Neural cell (in vitro differentiated cells): ENCODE measurements at regions not wholly inside any gene's neighbourhood (a gene's known extent, or its start where the extent isn't known, plus 50 kb on each side); places are given as distances from the start of the nearest gene placed in this dataset.

Experiments
- H2AFZ ChIP-seq: fragments of 200-600, 300-800 bp; sonication (generic), shearing (Covaris generic); 2 replicates; pipeline ENCODE4 v1.6.0; 2014; ENCODE audit warnings: low read depth, mild to moderate bottlenecking, antibody characterized with exemption, low read length, moderate library complexity
- H3F3A ChIP-seq: fragments of 200-600 bp; shearing (Covaris generic); 2 replicates; pipeline ENCODE4 v1.6.1; 2016; ENCODE audit warnings: mild to moderate bottlenecking, moderate library complexity, mixed read lengths, antibody characterized with exemption, low read length; ENCODE audit not compliant: insufficient read depth, poor library complexity, severe bottlenecking
- H3K27ac ChIP-seq: fragments of 200-600, 300-800 bp; sonication (generic), shearing (Covaris generic); 2 replicates; pipeline ENCODE4 v1.5.1; 2014; ENCODE audit warnings: mild to moderate bottlenecking, low read length, moderate library complexity
- H3K27me3 ChIP-seq: fragments of 300-800, 200-600 bp; sonication (generic), shearing (Covaris generic); 2 replicates; pipeline ENCODE4 v1.6.0; 2014; ENCODE audit warnings: mild to moderate bottlenecking, low read depth, low read length, moderate library complexity; ENCODE audit not compliant: insufficient read depth
- H3K36me3 ChIP-seq: fragments of 300-800, 200-600 bp; sonication (generic), shearing (Covaris generic); 2 replicates; pipeline ENCODE4 v1.5.1; 2014; ENCODE audit warnings: mild to moderate bottlenecking, antibody characterized with exemption, low read length, moderate library complexity; ENCODE audit not compliant: insufficient read depth
- H3K4me2 ChIP-seq: fragments of 300-800, 200-600 bp; sonication (generic), shearing (Covaris generic); 2 replicates; pipeline ENCODE4 v1.6.0; 2014; ENCODE audit warnings: mild to moderate bottlenecking, low read length
- H3K4me3 ChIP-seq: fragments of 300-800, 200-600 bp; sonication (generic), shearing (Covaris generic); 2 replicates; pipeline ENCODE4 v1.5.1; 2014; ENCODE audit warnings: mild to moderate bottlenecking, low read length, moderate library complexity
- H3K79me2 ChIP-seq: fragments of 200-600 bp; shearing (Covaris generic); replicated peaks from 2 replicates; pipeline ENCODE4 v1.6.0; 2014; ENCODE audit warnings: mild to moderate bottlenecking, low read length, moderate library complexity; ENCODE audit not compliant: insufficient read depth
- H3K9ac ChIP-seq: fragments of 300-800, 200-600 bp; sonication (generic), shearing (Covaris generic); 2 replicates; pipeline ENCODE4 v1.6.1; 2016; ENCODE audit warnings: mild to moderate bottlenecking, low read length, mixed read lengths
- H3K9me2 ChIP-seq: fragments of 200-600 bp; shearing (Covaris generic); 2 replicates; pipeline ENCODE4 v1.6.1; 2016; ENCODE audit warnings: mild to moderate bottlenecking, low read length, mixed read lengths; ENCODE audit not compliant: insufficient read depth
- H3K9me3 ChIP-seq: fragments of 200-600, 300-800 bp; sonication (generic), shearing (Covaris generic); 2 replicates; pipeline ENCODE4 v1.6.1; 2016; ENCODE audit warnings: mild to moderate bottlenecking, mixed run types, low read length, moderate library complexity, mixed read lengths
- H4K20me1 ChIP-seq: fragments of 200-600 bp; shearing (Covaris generic); 2 replicates; pipeline ENCODE4 v1.6.1; 2016; ENCODE audit warnings: mild to moderate bottlenecking, mixed run types; ENCODE audit not compliant: insufficient read depth
- EP300 ChIP-seq: fragments of 450-650 bp; conservative IDR thresholded peaks from 2 replicates; pipeline ENCODE4 v1.6.1; 2014; ENCODE audit warnings: antibody characterized with exemption, mild to moderate bottlenecking, moderate library complexity; ENCODE audit not compliant: poor library complexity, severe bottlenecking
- EZH2 ChIP-seq: fragments of 200-600, 300-800 bp; shearing (Covaris generic), sonication (generic); IDR thresholded peaks from 2 replicates; pipeline ENCODE4 v1.6.1; 2014; ENCODE audit warnings: antibody characterized with exemption, low read length, borderline replicate concordance, mild to moderate bottlenecking; ENCODE audit not compliant: insufficient read depth, poor library complexity, severe bottlenecking
- MXI1 ChIP-seq: fragments of 450-650 bp; conservative IDR thresholded peaks from 2 replicates; pipeline ENCODE4 v1.6.1; 2014; ENCODE audit warnings: antibody characterized with exemption, mild to moderate bottlenecking; ENCODE audit not compliant: poor library complexity, severe bottlenecking
- POLR2AphosphoS5 ChIP-seq: IDR thresholded peaks from 2 replicates; pipeline ENCODE4 v1.6.1; 2012
- RAD21 ChIP-seq: fragments of 450-650 bp; conservative IDR thresholded peaks from 2 replicates; pipeline ENCODE4 v1.6.1; 2014; ENCODE audit warnings: antibody characterized with exemption, mild to moderate bottlenecking, moderate library complexity
- REST ChIP-seq: IDR thresholded peaks from 2 replicates; pipeline ENCODE4 v1.6.1; 2012; ENCODE audit warnings: borderline replicate concordance
- SMC3 ChIP-seq: fragments of 450-650 bp; conservative IDR thresholded peaks from 2 replicates; pipeline ENCODE4 v1.6.1; 2014; ENCODE audit warnings: antibody characterized with exemption, mild to moderate bottlenecking, moderate library complexity; ENCODE audit not compliant: poor library complexity
- TAF1 ChIP-seq: IDR thresholded peaks from 2 replicates; pipeline ENCODE4 v1.6.1; 2012; ENCODE audit warnings: low read depth
- TF ChIP-seq, protein P1 (sequence below): fragments of 450-650 bp; IDR thresholded peaks from 2 replicates; pipeline ENCODE4 v1.5.1; 2014; ENCODE audit warnings: antibody characterized with exemption, mild to moderate bottlenecking, moderate library complexity; ENCODE audit not compliant: poor library complexity, severe bottlenecking

GRCh38 chr20:39825950-39826349 is 863.1 kb downstream of the MAFB start:
- no peak overlapping the region for H2AFZ ChIP-seq
- no peak overlapping the region for H3K4me3 ChIP-seq
- no peaks in the 10 kb centered on the region for H3K9me3 ChIP-seq
- H3F3A ChIP-seq: no peaks in the 10 kb centered on the region
- H3K9ac ChIP-seq: no peak overlapping the region
- H3K27ac ChIP-seq: no peak overlapping the region
- H3K4me2 ChIP-seq: no peak overlapping the region
- no peaks in the 10 kb centered on the region for H3K9me2 ChIP-seq
- no peak for TF ChIP-seq EP300
- TF ChIP-seq SMC3: no peak
- TF ChIP-seq REST: no peak
- TF ChIP-seq, protein P1, sequence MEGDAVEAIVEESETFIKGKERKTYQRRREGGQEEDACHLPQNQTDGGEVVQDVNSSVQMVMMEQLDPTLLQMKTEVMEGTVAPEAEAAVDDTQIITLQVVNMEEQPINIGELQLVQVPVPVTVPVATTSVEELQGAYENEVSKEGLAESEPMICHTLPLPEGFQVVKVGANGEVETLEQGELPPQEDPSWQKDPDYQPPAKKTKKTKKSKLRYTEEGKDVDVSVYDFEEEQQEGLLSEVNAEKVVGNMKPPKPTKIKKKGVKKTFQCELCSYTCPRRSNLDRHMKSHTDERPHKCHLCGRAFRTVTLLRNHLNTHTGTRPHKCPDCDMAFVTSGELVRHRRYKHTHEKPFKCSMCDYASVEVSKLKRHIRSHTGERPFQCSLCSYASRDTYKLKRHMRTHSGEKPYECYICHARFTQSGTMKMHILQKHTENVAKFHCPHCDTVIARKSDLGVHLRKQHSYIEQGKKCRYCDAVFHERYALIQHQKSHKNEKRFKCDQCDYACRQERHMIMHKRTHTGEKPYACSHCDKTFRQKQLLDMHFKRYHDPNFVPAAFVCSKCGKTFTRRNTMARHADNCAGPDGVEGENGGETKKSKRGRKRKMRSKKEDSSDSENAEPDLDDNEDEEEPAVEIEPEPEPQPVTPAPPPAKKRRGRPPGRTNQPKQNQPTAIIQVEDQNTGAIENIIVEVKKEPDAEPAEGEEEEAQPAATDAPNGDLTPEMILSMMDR: no peak
- no peak for TF ChIP-seq EZH2
- TF ChIP-seq RAD21: no peak
- no peak for TF ChIP-seq POLR2AphosphoS5
- no peak for TF ChIP-seq MXI1
- TF ChIP-seq TAF1: no peak
- no peaks in the 10 kb centered on the region for H3K36me3 ChIP-seq
- H3K27me3 ChIP-seq: no peaks in the 10 kb centered on the region
- H4K20me1 ChIP-seq: no peaks in the 10 kb centered on the region
- H3K79me2 ChIP-seq: no peaks in the 10 kb centered on the region

DNA sequence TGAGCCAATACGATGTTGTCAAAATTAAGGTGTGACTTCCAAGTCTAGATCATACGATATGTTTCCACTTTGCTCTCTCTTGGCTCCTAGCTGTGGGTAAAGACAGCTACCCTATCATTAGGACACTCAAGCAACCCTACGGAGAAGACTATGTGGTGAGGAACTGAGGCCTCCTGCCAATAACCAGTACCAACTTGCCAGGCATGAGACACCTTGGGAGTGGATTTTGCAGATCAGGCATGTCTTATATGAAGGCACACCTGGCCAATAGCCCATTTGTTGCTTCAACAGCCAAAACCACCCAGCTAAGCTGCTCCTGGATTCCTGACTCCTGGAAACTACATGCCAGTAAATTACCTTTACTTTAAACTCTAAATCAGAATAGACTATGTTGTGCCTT is 863.4 kb downstream of the DHX35 start:
- H3K4me2 ChIP-seq: no peak overlapping the region
- H3K27me3 ChIP-seq: no peaks in the 10 kb centered on the region
- H3K4me3 ChIP-seq: no peak overlapping the region
- H3K9ac ChIP-seq: no peak overlapping the region
- H4K20me1 ChIP-seq: no peaks in the 10 kb centered on the region
- H3K27ac ChIP-seq: no peak overlapping the region
- no peaks in the 10 kb centered on the region for H3F3A ChIP-seq
- H3K9me3 ChIP-seq: no peaks in the 10 kb centered on the region
- no peaks in the 10 kb centered on the region for H3K79me2 ChIP-seq
- H3K9me2 ChIP-seq: no peaks in the 10 kb centered on the region
- no peaks in the 10 kb centered on the region for H3K36me3 ChIP-seq
- H2AFZ ChIP-seq: no peak overlapping the region
- TF ChIP-seq REST: no peak
- TF ChIP-seq EP300: no peak
- no peak for TF ChIP-seq MXI1
- TF ChIP-seq SMC3: no peak
- TF ChIP-seq, protein P1: no peak
- no peak for TF ChIP-seq POLR2AphosphoS5
- TF ChIP-seq EZH2: no peak
- no peak for TF ChIP-seq RAD21
- TF ChIP-seq TAF1: no peak
